GM06990 (cell line): ENCODE measurements at regions not wholly inside any gene's neighbourhood (a gene's known extent, or its start where the extent isn't known, plus 50 kb on each side); places are given as distances from the start of the nearest gene placed in this dataset.
"Not testable (repeated sequence)": the region's sequence is repeated elsewhere in the genome, so short reads cannot be mapped to it uniquely, and the experiment has no call there.

Source experiments
- DNase-seq: peaks from one replicate; pipeline ENCODE4 v3.0.0-alpha.2; 2011; ENCODE audit not compliant: insufficient read length; ENCODE audit errors: extremely low read depth
- H3K27me3 ChIP-seq: replicated peaks from 2 replicates; pipeline ENCODE4 v1.6.0; 2011; ENCODE audit warnings: low read length; ENCODE audit not compliant: control insufficient read depth, insufficient read depth
- H3K36me3 ChIP-seq: 2 replicates; pipeline ENCODE4 v1.5.1; 2011; ENCODE audit warnings: low read length; ENCODE audit not compliant: control insufficient read depth, insufficient read depth
- H3K4me3 ChIP-seq: replicated peaks from 2 replicates; pipeline ENCODE4 v1.5.1; 2011; ENCODE audit warnings: low read depth, mild to moderate bottlenecking, control low read depth, low read length
- CTCF ChIP-seq: IDR thresholded peaks from 2 replicates; pipeline ENCODE4 v1.5.1; 2011; ENCODE audit warnings: low read length, control low read depth, mild to moderate bottlenecking, inconsistent platforms; ENCODE audit not compliant: insufficient read depth, poor library complexity, severe bottlenecking

DNA sequence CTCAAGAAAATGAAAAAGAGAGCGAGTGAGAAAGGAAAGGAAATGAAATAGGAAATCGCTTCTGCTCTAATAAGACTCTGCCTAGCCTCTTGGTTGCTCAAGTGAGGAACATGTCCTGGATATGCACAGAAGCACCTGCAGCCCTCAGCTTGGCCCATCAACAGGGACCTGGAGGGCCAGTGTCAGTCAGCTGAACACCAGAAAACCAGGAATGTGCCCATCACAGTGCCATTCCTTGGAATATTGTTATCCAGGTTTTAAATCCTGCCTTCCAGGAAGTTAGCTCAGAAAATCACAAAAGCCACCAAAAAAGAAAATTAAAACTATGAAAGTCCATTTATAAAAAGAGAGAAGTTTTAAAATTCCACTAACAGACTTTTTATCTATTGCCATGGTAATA, 173.4 kb upstream of the TPM1 start:
- no peaks in the 10 kb centered on the region; the same call in 1 of the 2 replicates for H3K27me3 ChIP-seq
- DNase-seq, result no peak
- H3K4me3 ChIP-seq, result no peak overlapping the region
- no peak for TF ChIP-seq CTCF
- H3K36me3 ChIP-seq, result no peaks in the 10 kb centered on the region

GRCh38 chr15:62870216-62870615, 172.3 kb upstream of the TPM1 start:
- TF ChIP-seq CTCF, result no peak
- DNase-seq, result no peak
- Histone ChIP-seq H3K27me3 (no peaks in the 10 kb centered on the region; the same call in 1 of the 2 replicates), H3K36me3 (no peaks in the 10 kb centered on the region), H3K4me3 (no peak overlapping the region)

- not testable (repeated sequence) for H3K36me3 ChIP-seq, DNase-seq, H3K27me3 ChIP-seq, H3K4me3 ChIP-seq
These were observed 171.8 kb upstream of the TPM1 start for GRCh38 chr15:62870701-62871100.

DNA sequence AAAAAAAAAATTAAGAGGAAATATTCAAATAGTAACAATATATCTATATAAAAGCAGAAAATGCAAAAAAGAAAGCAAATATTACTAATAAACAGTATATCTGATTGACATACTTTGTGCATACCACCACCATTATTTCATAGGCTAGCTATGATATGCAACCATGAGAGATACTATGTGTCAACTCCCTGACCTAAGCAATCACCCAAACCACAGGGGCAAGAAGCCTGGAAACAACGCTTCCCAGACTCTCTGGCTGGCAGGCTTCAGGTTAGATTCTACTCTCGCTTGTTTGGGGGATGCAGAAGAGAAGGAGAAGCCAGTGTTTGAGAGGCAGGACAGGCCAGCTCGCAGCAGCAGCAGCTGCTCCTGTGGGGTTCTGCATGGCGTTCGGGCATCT, 169.3 kb upstream of the TPM1 start:
- Histone ChIP-seq H3K36me3 (no peaks in the 10 kb centered on the region), H3K27me3 (peaks cover 2% of the 10 kb centered on the region; the same call in 1 of the 2 replicates), H3K4me3 (no peak overlapping the region)
- no peak for DNase-seq
- TF ChIP-seq CTCF, result no peak

DNA sequence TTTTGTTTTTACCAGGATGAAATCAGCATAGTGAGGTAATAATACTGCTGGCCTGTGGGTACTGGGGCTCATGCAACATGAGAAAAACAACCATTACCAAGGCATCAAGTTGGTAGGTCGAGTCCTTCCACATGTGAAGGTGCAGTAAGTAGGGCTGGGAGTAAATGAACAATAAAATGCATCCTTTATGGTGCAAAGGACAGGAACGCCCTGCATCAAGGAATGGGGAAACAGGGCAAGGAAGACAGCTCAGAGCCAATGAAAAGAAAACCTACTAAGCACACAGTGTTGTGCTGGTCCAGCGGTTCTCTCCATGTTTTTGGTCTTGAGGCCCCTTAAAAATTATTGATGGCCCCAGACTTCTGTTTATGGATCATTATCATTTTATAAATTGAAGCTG, 168.5 kb upstream of the TPM1 start:
- no peaks in the 10 kb centered on the region for H3K36me3 ChIP-seq
- H3K4me3 ChIP-seq, result no peak overlapping the region
- DNase-seq, result no peak
- TF ChIP-seq CTCF, result no peak
- peaks cover 2% of the 10 kb centered on the region; the same call in 1 of the 2 replicates for H3K27me3 ChIP-seq

- TF ChIP-seq CTCF, result no peak
- Histone ChIP-seq H3K27me3 (peaks cover 2% of the 10 kb centered on the region; the same call in 1 of the 2 replicates), H3K36me3 (no peaks in the 10 kb centered on the region), H3K4me3 (no peak overlapping the region)
- no peak for DNase-seq
These were observed 167.5 kb upstream of the TPM1 start for GRCh38 chr15:62874959-62875625.
